HG03175 (cell line): ENCODE measurements at regions not wholly inside any gene's neighbourhood (a gene's known extent, or its start where the extent isn't known, plus 50 kb on each side); places are given as distances from the start of the nearest gene placed in this dataset.

ENCODE experiments used
- ATAC-seq: cut with Tn5 transposase; IDR thresholded peaks from one replicate; pipeline ENCODE4 v1.9.1; 2021; ENCODE audit warnings: mild to moderate bottlenecking, moderate library complexity; ENCODE audit not compliant: unreplicated experiment

DNA sequence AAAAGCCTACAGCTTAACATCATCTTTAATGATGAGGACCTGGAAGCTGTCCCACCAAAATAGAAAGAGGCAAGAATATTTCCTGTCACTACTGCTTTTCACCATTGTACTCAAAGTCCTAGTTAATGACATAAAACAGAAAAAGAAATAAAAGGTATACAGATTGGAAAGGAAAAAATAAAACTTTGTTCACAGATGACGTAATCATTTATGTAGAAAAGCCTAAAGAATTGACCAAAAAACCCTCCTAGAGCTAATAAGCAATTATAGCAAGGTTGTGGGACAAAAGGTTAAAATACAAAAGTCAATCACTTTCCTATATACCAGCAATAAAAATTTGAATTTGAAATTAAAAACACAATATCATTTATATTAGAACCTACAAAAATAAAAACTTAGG lies 97.2 kb upstream of the MDGA2 start:
- ATAC-seq, result no peak

DNA sequence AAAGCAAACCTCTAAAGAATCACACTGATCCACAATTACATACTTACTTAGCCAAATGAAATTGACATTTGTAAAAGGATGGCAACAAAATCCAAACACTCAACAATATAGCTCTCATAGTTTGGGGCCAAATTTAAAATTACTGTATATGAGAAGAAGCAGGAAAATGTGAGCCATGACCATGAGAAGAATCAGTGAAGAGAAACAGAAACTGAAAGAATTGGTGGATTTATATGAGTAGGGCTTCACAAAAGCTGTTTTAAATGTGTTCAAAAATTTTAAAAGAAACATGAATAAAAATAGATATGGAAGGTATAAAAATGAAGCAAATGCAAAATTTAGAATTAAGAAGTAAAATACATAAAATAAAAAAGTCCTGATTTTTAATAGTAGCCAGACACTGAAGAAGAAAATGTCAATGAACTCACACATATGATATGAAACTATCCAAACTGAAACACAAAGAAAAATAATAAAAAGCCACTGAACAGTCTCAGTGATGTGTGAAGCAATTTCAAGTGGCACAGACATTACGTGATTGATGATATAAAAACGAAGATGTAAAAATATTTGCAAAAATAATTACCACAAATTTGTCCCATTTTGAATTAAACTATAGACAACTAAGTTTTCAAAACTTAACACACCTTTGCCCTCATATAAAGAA lies 87.9 kb upstream of the MDGA2 start:
- ATAC-seq, result no peak

GRCh38 chr14:47746986-47747385 lies 71.6 kb upstream of the MDGA2 start:
- ATAC-seq, result no peak

DNA sequence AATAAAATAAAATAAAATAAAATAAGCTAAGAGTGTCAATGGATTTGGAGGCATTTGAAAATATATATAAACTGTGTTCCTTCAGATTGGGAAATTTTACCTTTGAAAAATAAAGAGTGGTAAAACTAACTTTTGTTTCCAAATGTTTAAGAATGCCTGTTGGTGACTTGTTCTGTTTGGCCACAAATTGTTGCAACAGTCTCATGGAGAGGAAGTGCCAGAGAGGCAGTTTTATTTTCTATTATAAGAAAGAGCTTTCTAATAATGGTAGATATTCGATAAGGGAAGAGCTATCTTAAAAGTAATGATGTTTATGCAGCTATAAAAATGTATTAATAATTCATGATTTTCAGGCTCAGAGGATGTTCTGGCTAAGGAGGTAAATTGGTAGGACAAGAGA lies 68.8 kb upstream of the MDGA2 start:
- no peak for ATAC-seq

- no peak for ATAC-seq
Observed at GRCh38 chr14:47739541-47739940, 64.1 kb upstream of the MDGA2 start.

DNA sequence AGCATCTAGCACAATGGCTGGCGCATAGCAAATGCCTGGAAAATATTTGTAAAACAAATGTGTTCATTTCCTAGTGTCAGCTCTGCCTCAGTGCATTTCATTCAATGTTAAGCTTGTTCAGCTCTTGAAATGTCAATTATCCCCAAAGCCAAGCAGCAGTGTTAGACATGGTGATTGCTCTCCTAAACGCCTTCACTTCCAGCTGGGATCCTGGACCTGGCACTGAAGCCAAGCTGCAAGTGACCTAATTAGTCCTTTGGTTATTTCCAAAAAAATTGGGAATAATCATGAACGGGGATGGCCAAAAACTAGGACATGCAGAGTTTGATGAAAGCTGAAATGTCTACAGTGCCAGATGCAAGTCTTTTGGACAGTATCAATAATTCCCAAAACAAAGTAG lies 54.9 kb upstream of the MDGA2 start:
- ATAC-seq, result no peak
